ENCODE measurements at regions not wholly inside any gene's neighbourhood (a gene's known extent, or its start where the extent isn't known, plus 50 kb on each side); places are given as distances from the start of the nearest gene placed in this dataset.

GRCh38 chr7:85522070-85522469 is 335.2 kb upstream of the SEMA3D start:
- no peak overlapping the region for H3K4me3 ChIP-seq (replicated peaks in 1 of 4; ENCODE audit: control extremely low read depth in 1 of 4, insufficient read depth in 1 of 4, low read depth in 3 of 4, low read length in 4 of 4)
- no peak overlapping the region for H3K9ac ChIP-seq (ENCODE audit: insufficient read depth, low read length)
- H3K27ac ChIP-seq (ENCODE audit: insufficient read depth, low read length): no peak overlapping the region
- H3K36me3 ChIP-seq (ENCODE audit: control insufficient read depth, insufficient read depth, low read length): no peaks in the 10 kb centered on the region
- H2AFZ ChIP-seq (ENCODE audit: low read length): no peak overlapping the region
- no peaks in the 10 kb centered on the region for H3K9me3 ChIP-seq (ENCODE audit: control insufficient read depth, insufficient read depth, low read depth, low read length)
- H3K27me3 ChIP-seq (ENCODE audit: control insufficient read depth, insufficient read depth, low read length): no peaks in the 10 kb centered on the region
- no peak for DNase-seq (ENCODE audit: low read depth in 2 of 2)
- no peaks in the 10 kb centered on the region for H3K79me2 ChIP-seq (ENCODE audit: control insufficient read depth, insufficient read depth, low read length)
- H3K4me2 ChIP-seq (ENCODE audit: extremely low read depth, insufficient read depth, low read length): no peak overlapping the region
- H3K4me1 ChIP-seq (ENCODE audit: control insufficient read depth, extremely low read depth, insufficient read depth, low read length): peaks cover 2% of the 10 kb centered on the region
- no peaks in the 10 kb centered on the region for H4K20me1 ChIP-seq (ENCODE audit: control insufficient read depth, extremely low read depth, insufficient read depth, low read length)
- TF ChIP-seq EZH2 (IDR thresholded peaks at IDR 0.05; ENCODE audit: low read length, missing control alignments) (no peak), CTCF (conservative IDR thresholded peaks at IDR 0.05 in 1 of 2, IDR thresholded peaks at IDR 0.05 in 1 of 2; ENCODE audit: low read depth in 1 of 2, low read length in 2 of 2) (no peak)

- no peaks in the 10 kb centered on the region for H3K9me3 ChIP-seq (ENCODE audit: control insufficient read depth, insufficient read depth, low read depth, low read length)
- no peaks in the 10 kb centered on the region for H3K27me3 ChIP-seq (ENCODE audit: control insufficient read depth, insufficient read depth, low read length)
- no peak for TF ChIP-seq EZH2 (IDR thresholded peaks at IDR 0.05; ENCODE audit: low read length, missing control alignments)
- H3K79me2 ChIP-seq (ENCODE audit: control insufficient read depth, insufficient read depth, low read length): no peaks in the 10 kb centered on the region
- no peak overlapping the region for H3K27ac ChIP-seq (ENCODE audit: insufficient read depth, low read length)
- no peaks in the 10 kb centered on the region for H3K36me3 ChIP-seq (ENCODE audit: control insufficient read depth, insufficient read depth, low read length)
- peaks cover 2% of the 10 kb centered on the region for H3K4me1 ChIP-seq (ENCODE audit: control insufficient read depth, extremely low read depth, insufficient read depth, low read length)
- peak overlapping the region; percentile 33 for H3K4me2 ChIP-seq (ENCODE audit: extremely low read depth, insufficient read depth, low read length)
- H3K9ac ChIP-seq (ENCODE audit: insufficient read depth, low read length): no peak overlapping the region
- no peak overlapping the region for H3K4me3 ChIP-seq (replicated peaks in 1 of 4; ENCODE audit: control extremely low read depth in 1 of 4, insufficient read depth in 1 of 4, low read depth in 3 of 4, low read length in 4 of 4)
- no peak overlapping the region for H2AFZ ChIP-seq (ENCODE audit: low read length)
- DNase-seq (ENCODE audit: low read depth in 2 of 2): peak; percentile 54 to 60
- no peaks in the 10 kb centered on the region for H4K20me1 ChIP-seq (ENCODE audit: control insufficient read depth, extremely low read depth, insufficient read depth, low read length)
These were observed 334.3 kb upstream of the SEMA3D start for GRCh38 chr7:85521108-85521694.

GRCh38 chr7:85520175-85520574 is 333.3 kb upstream of the SEMA3D start:
- Histone ChIP-seq H3K79me2 (ENCODE audit: control insufficient read depth, insufficient read depth, low read length) (no peaks in the 10 kb centered on the region), H3K9ac (ENCODE audit: insufficient read depth, low read length) (no peak overlapping the region), H3K4me3 (replicated peaks in 1 of 4; ENCODE audit: control extremely low read depth in 1 of 4, insufficient read depth in 1 of 4, low read depth in 3 of 4, low read length in 4 of 4) (no peak overlapping the region), H3K27me3 (ENCODE audit: control insufficient read depth, insufficient read depth, low read length) (no peaks in the 10 kb centered on the region), H3K9me3 (ENCODE audit: control insufficient read depth, insufficient read depth, low read depth, low read length) (no peaks in the 10 kb centered on the region), H4K20me1 (ENCODE audit: control insufficient read depth, extremely low read depth, insufficient read depth, low read length) (no peaks in the 10 kb centered on the region), H3K27ac (ENCODE audit: insufficient read depth, low read length) (no peak overlapping the region), H3K4me2 (ENCODE audit: extremely low read depth, insufficient read depth, low read length) (no peak overlapping the region), H3K36me3 (ENCODE audit: control insufficient read depth, insufficient read depth, low read length) (no peaks in the 10 kb centered on the region), H2AFZ (ENCODE audit: low read length) (no peak overlapping the region), H3K4me1 (ENCODE audit: control insufficient read depth, extremely low read depth, insufficient read depth, low read length) (peaks cover 2% of the 10 kb centered on the region)
- no peak for DNase-seq (ENCODE audit: low read depth in 2 of 2)
- no peak for TF ChIP-seq CTCF (conservative IDR thresholded peaks at IDR 0.05 in 1 of 2, IDR thresholded peaks at IDR 0.05 in 1 of 2; ENCODE audit: low read depth in 1 of 2, low read length in 2 of 2)
- TF ChIP-seq EZH2 (IDR thresholded peaks at IDR 0.05; ENCODE audit: low read length, missing control alignments): no peak
